OCI-LY1 (cell line): ENCODE measurements at regions not wholly inside any gene's neighbourhood (a gene's known extent, or its start where the extent isn't known, plus 50 kb on each side); places are given as distances from the start of the nearest gene placed in this dataset.

Source experiments
- EZH2 ChIP-seq: fragments of 200-600 bp; sonication (generic), shearing (Covaris generic); IDR thresholded peaks from 2 replicates; pipeline ENCODE4 v1.8.0; 2017; ENCODE audit warnings: borderline replicate concordance, mixed run types, mild to moderate bottlenecking, antibody characterized with exemption, low read length, moderate library complexity, mixed read lengths
- TF ChIP-seq, protein P1 (sequence below): fragments of 200-600 bp; sonication (generic), shearing (Covaris generic); IDR thresholded peaks from 2 replicates; pipeline ENCODE4 v1.5.1; 2017; ENCODE audit warnings: mild to moderate bottlenecking, antibody characterized with exemption, low read length, moderate library complexity, mixed read lengths

DNA sequence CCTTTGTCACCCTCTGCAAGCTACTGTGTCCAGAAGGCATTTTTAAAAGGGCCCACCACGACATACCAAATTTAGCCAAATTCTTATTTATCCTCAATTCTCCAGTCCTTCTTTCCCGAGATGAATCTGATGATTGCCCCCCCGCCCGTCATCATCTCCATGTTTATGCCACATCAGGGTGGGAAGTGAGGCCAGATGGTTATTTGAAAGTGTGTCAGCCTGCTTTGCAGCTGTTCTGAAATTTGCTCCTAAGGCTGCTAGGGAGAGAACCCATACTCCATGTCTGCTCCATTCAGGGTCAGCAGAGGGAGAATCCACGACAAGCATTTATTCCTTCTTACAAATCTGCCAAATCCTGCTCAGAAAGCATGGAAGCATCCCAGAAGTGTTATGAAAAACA, 337.8 kb downstream of the ADAMTS20 start:
- TF ChIP-seq, protein P1, sequence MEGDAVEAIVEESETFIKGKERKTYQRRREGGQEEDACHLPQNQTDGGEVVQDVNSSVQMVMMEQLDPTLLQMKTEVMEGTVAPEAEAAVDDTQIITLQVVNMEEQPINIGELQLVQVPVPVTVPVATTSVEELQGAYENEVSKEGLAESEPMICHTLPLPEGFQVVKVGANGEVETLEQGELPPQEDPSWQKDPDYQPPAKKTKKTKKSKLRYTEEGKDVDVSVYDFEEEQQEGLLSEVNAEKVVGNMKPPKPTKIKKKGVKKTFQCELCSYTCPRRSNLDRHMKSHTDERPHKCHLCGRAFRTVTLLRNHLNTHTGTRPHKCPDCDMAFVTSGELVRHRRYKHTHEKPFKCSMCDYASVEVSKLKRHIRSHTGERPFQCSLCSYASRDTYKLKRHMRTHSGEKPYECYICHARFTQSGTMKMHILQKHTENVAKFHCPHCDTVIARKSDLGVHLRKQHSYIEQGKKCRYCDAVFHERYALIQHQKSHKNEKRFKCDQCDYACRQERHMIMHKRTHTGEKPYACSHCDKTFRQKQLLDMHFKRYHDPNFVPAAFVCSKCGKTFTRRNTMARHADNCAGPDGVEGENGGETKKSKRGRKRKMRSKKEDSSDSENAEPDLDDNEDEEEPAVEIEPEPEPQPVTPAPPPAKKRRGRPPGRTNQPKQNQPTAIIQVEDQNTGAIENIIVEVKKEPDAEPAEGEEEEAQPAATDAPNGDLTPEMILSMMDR, result no peak
- TF ChIP-seq EZH2, result no peak
